Right lobe of liver (tissue), 4 donors: ENCODE measurements at regions not wholly inside any gene's neighbourhood (a gene's known extent, or its start where the extent isn't known, plus 50 kb on each side); places are given as distances from the start of the nearest gene placed in this dataset.

Source experiments
- POLR2A ChIP-seq: fragments of 450-650 bp; IDR thresholded peaks from one replicate; pipeline ENCODE4 v1.6.1; 2017; ENCODE audit warnings: antibody characterized with exemption, mild to moderate bottlenecking
- TF ChIP-seq, protein P1 (sequence below), 4 donors: fragments of 200-600 bp in 3 of 4; fragments of 450-650 bp in 1 of 4; IDR thresholded peaks; one replicate each; pipeline versions ENCODE4 v1.5.1 to v1.8.0; 2016 to 2022; ENCODE audit warnings: antibody characterized with exemption in 4 of 4, mild to moderate bottlenecking in 2 of 4
- donor health status: DM: no; HTN: no; CAD: no.
- donor health status: DM: no; HTN: no; CAD: no.
- donor health status: DM: no; HTN: yes; CAD: no.

DNA sequence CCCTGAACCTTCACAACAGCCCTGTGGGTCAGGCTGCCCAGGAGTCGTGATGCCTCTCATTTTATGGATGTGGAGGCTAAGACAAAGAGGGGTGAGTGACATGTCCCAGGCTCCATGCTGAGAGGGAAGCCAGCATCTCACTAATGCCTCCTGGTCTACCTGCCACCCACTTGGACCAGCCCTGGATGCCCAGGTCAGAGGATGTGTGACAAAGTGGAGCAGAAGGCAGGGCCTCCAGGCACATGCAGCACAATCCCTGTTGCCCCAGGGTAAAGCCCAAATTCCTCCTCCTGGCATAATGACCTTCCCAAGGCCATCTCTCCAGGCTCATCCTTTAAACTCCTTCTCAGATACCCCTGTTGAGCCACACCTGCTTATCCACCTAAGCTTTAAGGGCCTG is 51.4 kb upstream of the XPA start:
- TF ChIP-seq, protein P1, sequence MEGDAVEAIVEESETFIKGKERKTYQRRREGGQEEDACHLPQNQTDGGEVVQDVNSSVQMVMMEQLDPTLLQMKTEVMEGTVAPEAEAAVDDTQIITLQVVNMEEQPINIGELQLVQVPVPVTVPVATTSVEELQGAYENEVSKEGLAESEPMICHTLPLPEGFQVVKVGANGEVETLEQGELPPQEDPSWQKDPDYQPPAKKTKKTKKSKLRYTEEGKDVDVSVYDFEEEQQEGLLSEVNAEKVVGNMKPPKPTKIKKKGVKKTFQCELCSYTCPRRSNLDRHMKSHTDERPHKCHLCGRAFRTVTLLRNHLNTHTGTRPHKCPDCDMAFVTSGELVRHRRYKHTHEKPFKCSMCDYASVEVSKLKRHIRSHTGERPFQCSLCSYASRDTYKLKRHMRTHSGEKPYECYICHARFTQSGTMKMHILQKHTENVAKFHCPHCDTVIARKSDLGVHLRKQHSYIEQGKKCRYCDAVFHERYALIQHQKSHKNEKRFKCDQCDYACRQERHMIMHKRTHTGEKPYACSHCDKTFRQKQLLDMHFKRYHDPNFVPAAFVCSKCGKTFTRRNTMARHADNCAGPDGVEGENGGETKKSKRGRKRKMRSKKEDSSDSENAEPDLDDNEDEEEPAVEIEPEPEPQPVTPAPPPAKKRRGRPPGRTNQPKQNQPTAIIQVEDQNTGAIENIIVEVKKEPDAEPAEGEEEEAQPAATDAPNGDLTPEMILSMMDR (IDR thresholded peaks at IDR 0.05) = no peak
- no peak for TF ChIP-seq POLR2A
